ENCODE measurements at regions not wholly inside any gene's neighbourhood (a gene's known extent, or its start where the extent isn't known, plus 50 kb on each side); places are given as distances from the start of the nearest gene placed in this dataset.

- FAIRE-seq (no peak), DNase-seq (no peak)
- H3K36me3 ChIP-seq (ENCODE audit: control insufficient read depth in 2 of 3, insufficient read depth in 3 of 3, low read length in 3 of 3), result no peaks in the 10 kb centered on the region
- H3K9ac ChIP-seq (ENCODE audit: low read length in 3 of 3), result no peak overlapping the region
- TF ChIP-seq, protein P1, sequence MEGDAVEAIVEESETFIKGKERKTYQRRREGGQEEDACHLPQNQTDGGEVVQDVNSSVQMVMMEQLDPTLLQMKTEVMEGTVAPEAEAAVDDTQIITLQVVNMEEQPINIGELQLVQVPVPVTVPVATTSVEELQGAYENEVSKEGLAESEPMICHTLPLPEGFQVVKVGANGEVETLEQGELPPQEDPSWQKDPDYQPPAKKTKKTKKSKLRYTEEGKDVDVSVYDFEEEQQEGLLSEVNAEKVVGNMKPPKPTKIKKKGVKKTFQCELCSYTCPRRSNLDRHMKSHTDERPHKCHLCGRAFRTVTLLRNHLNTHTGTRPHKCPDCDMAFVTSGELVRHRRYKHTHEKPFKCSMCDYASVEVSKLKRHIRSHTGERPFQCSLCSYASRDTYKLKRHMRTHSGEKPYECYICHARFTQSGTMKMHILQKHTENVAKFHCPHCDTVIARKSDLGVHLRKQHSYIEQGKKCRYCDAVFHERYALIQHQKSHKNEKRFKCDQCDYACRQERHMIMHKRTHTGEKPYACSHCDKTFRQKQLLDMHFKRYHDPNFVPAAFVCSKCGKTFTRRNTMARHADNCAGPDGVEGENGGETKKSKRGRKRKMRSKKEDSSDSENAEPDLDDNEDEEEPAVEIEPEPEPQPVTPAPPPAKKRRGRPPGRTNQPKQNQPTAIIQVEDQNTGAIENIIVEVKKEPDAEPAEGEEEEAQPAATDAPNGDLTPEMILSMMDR (IDR thresholded peaks at IDR 0.05; ENCODE audit: borderline replicate concordance, extremely low read depth, insufficient read depth), result no peak
- H3K27ac ChIP-seq (ENCODE audit: low read depth in 2 of 2, low read length in 2 of 2), result no peak overlapping the region
- no peaks in the 10 kb centered on the region for H3K27me3 ChIP-seq (ENCODE audit: control insufficient read depth, insufficient read depth, low read length)
- H3K4me1 ChIP-seq (ENCODE audit: control insufficient read depth in 2 of 3, insufficient read depth in 2 of 3, low read depth in 1 of 3, low read length in 3 of 3), result peaks cover 0 to 5% (median 0%) of the 10 kb centered on the region in 3 donors
- H3K9me3 ChIP-seq (ENCODE audit: control insufficient read depth in 2 of 3, insufficient read depth in 1 of 3, low read length in 3 of 3), result no peaks in the 10 kb centered on the region
- intact Hi-C loops (cut with DNase I), result no loop called here
- H3K4me3 ChIP-seq (ENCODE audit: low read length in 3 of 3), result no peak overlapping the region
Measured at GRCh38 chr1:81410941-81411340, 389.8 kb upstream of the ADGRL2 start.

DNA sequence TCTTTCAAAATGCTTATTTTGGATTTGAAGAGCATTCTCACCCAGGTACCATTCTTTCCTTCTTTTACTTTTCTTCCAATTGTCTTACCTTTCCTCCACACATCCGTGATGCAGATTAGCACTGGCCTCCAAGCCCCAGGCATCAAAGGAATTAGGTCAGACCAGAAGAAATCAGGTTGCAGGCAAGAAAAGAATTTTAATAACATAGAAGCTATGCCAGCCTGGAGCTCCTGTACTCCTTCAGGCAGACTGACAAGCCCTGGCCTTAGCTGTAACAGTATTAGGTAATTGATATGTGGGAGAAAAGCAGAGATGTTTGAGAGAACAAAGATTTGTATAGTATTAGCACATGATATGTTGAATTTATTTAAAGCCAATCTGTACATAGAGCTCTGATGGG lies 390.4 kb upstream of the ADGRL2 start:
- no peak overlapping the region for H3K27ac ChIP-seq (ENCODE audit: low read depth in 2 of 2, low read length in 2 of 2)
- H3K36me3 ChIP-seq (ENCODE audit: control insufficient read depth in 2 of 3, insufficient read depth in 3 of 3, low read length in 3 of 3), result no peaks in the 10 kb centered on the region
- H3K9me3 ChIP-seq (ENCODE audit: control insufficient read depth in 2 of 3, insufficient read depth in 1 of 3, low read length in 3 of 3), result no peaks in the 10 kb centered on the region
- H3K9ac ChIP-seq (ENCODE audit: low read length in 3 of 3), result no peak overlapping the region
- intact Hi-C loops (cut with DNase I), result no loop called here
- TF ChIP-seq, protein P1 (IDR thresholded peaks at IDR 0.05; ENCODE audit: borderline replicate concordance, extremely low read depth, insufficient read depth), result no peak
- peaks cover 0 to 5% (median 0%) of the 10 kb centered on the region in 3 donors for H3K4me1 ChIP-seq (ENCODE audit: control insufficient read depth in 2 of 3, insufficient read depth in 2 of 3, low read depth in 1 of 3, low read length in 3 of 3)
- H3K4me3 ChIP-seq (ENCODE audit: low read length in 3 of 3), result no peak overlapping the region
- H3K27me3 ChIP-seq (ENCODE audit: control insufficient read depth, insufficient read depth, low read length), result no peaks in the 10 kb centered on the region
- no peak for FAIRE-seq
- DNase-seq, result no peak

DNA sequence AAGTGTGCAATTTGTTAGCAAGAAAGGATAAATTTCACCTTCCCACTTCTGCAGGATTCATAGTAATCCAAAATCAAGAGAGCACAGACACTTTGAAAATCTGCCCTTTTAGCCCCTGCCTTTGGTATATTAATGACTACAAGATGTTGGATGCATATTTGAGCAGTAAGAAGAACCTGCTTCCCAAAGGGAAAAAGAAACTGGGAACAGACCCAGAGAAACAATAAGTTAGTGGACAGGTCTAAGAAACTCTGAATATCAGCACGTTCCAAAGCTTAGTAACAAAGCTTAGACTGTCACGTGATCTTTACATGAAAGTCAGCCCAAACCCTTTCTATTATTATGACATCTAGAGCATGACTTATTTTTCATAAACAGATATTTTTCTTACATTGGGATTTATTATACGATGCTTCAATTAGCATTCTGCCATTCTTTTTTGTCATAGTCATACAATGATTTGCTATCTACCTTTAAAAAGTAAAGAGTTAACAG lies 390.9 kb upstream of the ADGRL2 start:
- no peak for DNase-seq
- FAIRE-seq, result no peak
- Histone ChIP-seq H3K4me3 (ENCODE audit: low read length in 3 of 3) (no peak overlapping the region), H3K4me1 (ENCODE audit: control insufficient read depth in 2 of 3, insufficient read depth in 2 of 3, low read depth in 1 of 3, low read length in 3 of 3) (peaks cover 0 to 5% (median 0%) of the 10 kb centered on the region in 3 donors), H3K27ac (ENCODE audit: low read depth in 2 of 2, low read length in 2 of 2) (no peak overlapping the region), H3K27me3 (ENCODE audit: control insufficient read depth, insufficient read depth, low read length) (no peaks in the 10 kb centered on the region), H3K9ac (ENCODE audit: low read length in 3 of 3) (no peak overlapping the region), H3K9me3 (ENCODE audit: control insufficient read depth in 2 of 3, insufficient read depth in 1 of 3, low read length in 3 of 3) (no peaks in the 10 kb centered on the region), H3K36me3 (ENCODE audit: control insufficient read depth in 2 of 3, insufficient read depth in 3 of 3, low read length in 3 of 3) (no peaks in the 10 kb centered on the region)
- TF ChIP-seq, protein P1 (IDR thresholded peaks at IDR 0.05; ENCODE audit: borderline replicate concordance, extremely low read depth, insufficient read depth), result no peak
- intact Hi-C loops (cut with DNase I), result no loop called here

- Histone ChIP-seq H3K9me3 (ENCODE audit: control insufficient read depth in 2 of 3, insufficient read depth in 1 of 3, low read length in 3 of 3) (no peaks in the 10 kb centered on the region), H3K4me3 (ENCODE audit: low read length in 3 of 3) (no peak overlapping the region), H3K4me1 (ENCODE audit: control insufficient read depth in 2 of 3, insufficient read depth in 2 of 3, low read depth in 1 of 3, low read length in 3 of 3) (peaks cover 0 to 2% (median 0%) of the 10 kb centered on the region in 3 donors), H3K27me3 (ENCODE audit: control insufficient read depth, insufficient read depth, low read length) (no peaks in the 10 kb centered on the region), H3K36me3 (ENCODE audit: control insufficient read depth in 2 of 3, insufficient read depth in 3 of 3, low read length in 3 of 3) (no peaks in the 10 kb centered on the region), H3K27ac (ENCODE audit: low read depth in 2 of 2, low read length in 2 of 2) (no peak overlapping the region), H3K9ac (ENCODE audit: low read length in 3 of 3) (no peak overlapping the region)
- no peak for DNase-seq
- FAIRE-seq, result no peak
- TF ChIP-seq, protein P1 (IDR thresholded peaks at IDR 0.05; ENCODE audit: borderline replicate concordance, extremely low read depth, insufficient read depth), result no peak
- intact Hi-C loops (cut with DNase I), result no loop called here
Measured at GRCh38 chr1:81409262-81409661, 391.5 kb upstream of the ADGRL2 start.

Data from kidney (tissue), 13 donors.